Omental fat pad (tissue), 3 donors: ENCODE measurements at regions not wholly inside any gene's neighbourhood (a gene's known extent, or its start where the extent isn't known, plus 50 kb on each side); places are given as distances from the start of the nearest gene placed in this dataset.
"Not testable (repeated sequence)": the region's sequence is repeated elsewhere in the genome, so short reads cannot be mapped to it uniquely, and the experiment has no call there.

Experiments
- ATAC-seq: fragments of 150-250 bp; one replicate; pipeline ENCODE4 v1.9.1; 2016; ENCODE audit warnings: mild to moderate bottlenecking, moderate library complexity; ENCODE audit not compliant: low FRiP score
- DNase-seq: peaks from one replicate; pipeline ENCODE4 v3.0.0-alpha.2; 2019; ENCODE audit warnings: low spot score
- TF ChIP-seq, protein P1 (sequence below), 3 donors: fragments of 450-650 bp; IDR thresholded peaks; one replicate each; pipeline ENCODE4 v1.5.1; 2016 to 2017; ENCODE audit warnings: antibody characterized with exemption in 3 of 3, mild to moderate bottlenecking in 3 of 3, moderate library complexity in 2 of 3

DNA sequence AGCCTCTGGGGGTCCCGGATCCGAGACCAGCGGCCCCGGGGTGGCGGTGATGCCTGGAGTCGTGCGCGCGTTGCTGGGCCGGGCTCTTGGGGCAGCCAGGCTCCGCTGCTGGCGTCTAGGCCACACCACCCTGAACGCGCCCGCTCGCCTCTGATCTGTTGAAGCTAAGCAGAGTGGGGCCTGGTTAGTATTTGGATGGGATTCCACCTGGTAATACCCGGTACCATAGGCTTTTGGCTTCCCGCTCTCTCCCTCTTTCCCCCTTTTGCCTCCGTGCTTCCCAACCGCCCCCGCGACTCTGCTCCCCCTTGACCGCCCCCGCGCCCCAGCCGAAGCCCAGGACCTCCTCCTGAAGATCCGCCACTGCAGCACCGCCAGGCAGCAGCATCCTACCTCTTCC, 1383.5 kb upstream of the DEFB115 start:
- TF ChIP-seq, protein P1, sequence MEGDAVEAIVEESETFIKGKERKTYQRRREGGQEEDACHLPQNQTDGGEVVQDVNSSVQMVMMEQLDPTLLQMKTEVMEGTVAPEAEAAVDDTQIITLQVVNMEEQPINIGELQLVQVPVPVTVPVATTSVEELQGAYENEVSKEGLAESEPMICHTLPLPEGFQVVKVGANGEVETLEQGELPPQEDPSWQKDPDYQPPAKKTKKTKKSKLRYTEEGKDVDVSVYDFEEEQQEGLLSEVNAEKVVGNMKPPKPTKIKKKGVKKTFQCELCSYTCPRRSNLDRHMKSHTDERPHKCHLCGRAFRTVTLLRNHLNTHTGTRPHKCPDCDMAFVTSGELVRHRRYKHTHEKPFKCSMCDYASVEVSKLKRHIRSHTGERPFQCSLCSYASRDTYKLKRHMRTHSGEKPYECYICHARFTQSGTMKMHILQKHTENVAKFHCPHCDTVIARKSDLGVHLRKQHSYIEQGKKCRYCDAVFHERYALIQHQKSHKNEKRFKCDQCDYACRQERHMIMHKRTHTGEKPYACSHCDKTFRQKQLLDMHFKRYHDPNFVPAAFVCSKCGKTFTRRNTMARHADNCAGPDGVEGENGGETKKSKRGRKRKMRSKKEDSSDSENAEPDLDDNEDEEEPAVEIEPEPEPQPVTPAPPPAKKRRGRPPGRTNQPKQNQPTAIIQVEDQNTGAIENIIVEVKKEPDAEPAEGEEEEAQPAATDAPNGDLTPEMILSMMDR (IDR thresholded peaks at IDR 0.05) = no peak
- no peak for DNase-seq
- ATAC-seq = no peak

DNA sequence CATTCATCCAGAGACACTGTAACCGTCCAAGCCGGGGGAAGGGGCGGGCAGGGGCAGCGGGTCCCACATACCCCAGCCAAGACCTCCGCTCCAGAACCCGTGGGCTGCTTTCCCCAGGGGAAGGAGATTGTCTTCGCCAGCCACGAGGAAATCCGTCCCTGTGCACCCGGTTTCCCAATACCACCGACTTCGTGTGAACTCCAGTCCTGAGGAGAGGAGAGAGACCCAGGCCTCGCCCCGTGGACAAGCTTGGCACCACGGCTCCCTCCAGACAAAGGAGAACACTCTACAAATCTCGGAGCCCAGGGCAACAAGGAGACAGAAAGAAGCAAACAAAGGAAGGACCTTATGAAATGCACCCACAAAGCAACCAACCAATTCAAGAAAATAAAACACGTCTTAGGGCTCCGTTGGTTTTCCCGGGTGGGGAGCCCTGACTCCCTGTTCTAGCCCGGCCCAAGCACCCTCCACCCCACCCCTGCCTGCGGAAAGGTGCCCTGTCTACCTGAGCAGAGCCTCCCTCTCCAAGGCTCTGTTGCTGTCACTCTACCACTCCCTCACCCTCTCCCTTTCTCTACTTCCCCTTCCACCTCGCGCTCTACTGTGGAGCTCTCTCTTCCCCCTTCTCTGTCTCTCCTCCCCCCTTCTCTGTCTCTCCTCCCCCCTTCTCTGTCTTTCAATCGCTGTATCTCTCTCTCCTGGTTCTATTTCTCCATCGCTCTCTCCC, 1382.8 kb upstream of the DEFB115 start:
- DNase-seq = no peak
- TF ChIP-seq, protein P1 (IDR thresholded peaks at IDR 0.05) = no peak
- no peak for ATAC-seq

DNA sequence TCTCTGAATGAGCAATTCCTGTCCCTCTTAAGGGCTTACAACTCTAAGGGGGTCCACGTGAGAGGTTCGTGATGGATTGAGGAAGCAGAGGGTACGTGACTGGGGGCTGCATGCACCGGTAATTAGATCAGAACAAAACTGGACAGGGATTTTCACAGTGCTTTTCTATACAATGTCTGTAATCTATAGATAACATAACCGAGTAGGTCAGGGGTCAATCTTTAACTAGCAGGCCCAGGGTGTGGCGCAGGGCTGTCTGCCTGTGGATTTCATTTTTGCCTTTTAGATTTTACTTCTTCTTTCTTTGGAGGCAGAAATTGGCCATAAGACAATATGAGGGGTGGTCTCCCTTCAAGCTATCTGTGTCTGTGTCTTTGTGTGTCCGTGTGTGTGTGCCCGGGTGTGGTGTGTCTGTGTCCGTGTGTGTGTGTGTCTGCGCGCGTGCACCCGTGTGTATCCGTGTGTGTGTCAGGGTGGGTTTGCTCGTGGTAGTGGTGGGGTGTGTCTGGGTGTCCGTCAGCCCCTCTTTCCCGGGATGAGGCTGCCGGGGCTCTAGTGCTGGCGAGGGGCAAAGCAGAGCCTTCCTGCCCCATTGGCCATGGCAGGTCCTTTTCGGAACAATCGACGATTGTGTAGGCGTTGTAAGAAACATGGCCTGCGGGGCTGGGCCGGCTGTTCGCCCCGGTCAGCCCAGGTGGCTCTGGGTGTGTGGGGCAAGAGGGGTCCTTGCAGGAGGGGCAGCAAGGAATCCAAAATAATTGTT, 1382.0 kb upstream of the DEFB115 start:
- not testable (repeated sequence) for DNase-seq

DNA sequence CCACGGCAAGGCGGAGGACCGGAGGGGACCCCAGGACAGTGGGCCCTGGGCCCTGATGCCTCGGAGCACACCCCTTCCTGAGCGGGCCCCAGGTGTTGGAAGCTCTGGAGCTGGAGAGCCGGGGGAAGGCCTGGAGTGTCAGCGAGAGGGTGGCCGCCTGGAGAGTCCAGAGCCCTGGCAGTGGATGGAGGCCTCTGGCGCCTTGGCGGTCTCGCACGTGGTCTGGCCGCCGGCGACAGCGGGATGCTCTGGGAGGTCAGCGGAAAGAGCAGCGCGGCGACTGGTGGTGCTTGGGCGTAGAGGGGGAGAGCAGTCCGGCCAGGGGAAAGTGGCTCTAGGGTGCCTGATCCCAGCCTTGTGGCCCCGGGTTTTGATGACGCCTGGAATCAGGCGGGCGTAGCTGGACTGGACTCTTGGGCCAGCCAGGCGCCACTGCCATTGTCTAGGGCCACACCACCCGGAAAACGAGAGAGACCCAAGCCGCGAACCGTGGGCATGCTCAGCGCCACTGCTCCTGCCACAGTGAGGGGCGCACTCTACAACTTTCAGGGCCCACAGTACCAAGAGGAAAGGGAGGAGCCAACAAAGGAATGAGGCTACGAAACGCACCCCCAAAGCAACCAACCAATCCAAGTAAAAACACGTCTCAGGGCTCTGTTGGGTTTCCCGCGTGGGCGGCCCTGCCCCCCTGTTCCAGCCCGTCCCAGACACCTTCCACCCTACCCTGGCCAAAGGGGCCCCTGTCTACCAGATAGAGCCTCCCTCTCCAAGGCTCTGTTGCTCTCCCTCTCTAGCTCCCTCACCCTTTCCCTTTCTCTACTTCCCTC, 1381.2 kb upstream of the DEFB115 start:
- ATAC-seq, DNase-seq: not testable (repeated sequence)

More for the DNA sequence above, 1382.0 kb upstream of the DEFB115 start:
- ATAC-seq = not testable (repeated sequence)

DNA sequence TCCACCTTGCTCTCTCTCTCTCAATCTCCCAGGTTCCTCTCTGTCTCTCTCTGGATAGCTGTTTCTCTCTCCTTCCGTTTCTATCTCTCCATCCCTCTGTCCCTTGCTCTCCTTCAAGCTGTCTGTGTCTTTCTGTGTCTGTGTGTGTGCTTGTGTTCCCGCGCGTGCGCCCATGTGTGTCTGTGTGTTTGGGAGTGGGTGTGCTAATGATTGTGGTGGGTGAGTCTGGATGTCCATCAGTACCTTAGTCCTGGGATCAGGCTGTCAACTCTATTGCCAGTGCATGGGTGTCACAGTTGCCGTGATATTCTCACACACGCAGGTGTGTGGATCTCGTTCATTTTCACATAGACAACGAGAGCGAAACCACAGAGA, 1380.6 kb upstream of the DEFB115 start:
- DNase-seq = no peak
- TF ChIP-seq, protein P1 (IDR thresholded peaks at IDR 0.05) = no peak
- ATAC-seq = no peak

DNA sequence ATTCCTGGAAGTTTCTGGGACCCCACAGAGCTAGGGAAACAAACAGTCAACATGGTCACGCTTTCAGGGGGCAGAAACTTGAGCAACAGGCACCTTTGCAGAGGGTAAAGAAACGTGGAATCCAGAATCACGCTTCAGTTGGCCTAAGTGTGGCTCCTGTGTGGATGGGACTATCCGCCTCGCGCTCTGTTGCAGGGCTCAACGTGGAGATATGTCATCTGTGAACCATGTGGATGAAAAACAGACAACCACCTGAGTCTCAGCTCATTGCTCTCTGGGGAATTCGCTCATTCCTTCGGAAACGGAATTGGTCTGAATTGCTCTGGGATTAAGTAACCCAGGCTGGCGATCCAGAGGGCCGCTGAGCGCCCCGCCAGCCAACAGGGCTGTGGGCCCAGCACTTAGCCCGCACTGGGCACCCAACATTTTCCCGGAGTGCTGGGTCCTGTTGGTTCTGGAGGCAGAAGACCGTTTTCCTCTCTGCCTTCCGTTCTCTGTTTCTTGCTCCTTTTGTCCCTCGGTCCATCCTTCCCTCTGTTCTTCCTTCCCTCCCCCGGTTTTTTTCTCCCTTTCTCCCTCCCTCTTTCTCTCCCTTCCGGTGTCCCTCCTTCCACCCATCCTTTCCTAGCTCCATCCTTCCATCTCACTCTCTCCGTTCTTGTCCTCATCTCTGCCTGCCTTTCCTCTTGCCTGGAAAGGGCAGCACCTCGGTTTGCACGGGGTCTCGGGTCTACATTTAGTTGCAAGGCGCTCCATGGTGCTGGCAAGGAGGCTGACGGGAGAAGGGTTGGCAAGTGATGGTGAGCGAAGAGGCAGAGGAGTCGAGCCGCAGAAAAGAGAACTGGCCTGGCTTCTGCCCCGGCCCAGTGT, 1379.8 kb upstream of the DEFB115 start:
- not testable (repeated sequence) for ATAC-seq, DNase-seq

DNA sequence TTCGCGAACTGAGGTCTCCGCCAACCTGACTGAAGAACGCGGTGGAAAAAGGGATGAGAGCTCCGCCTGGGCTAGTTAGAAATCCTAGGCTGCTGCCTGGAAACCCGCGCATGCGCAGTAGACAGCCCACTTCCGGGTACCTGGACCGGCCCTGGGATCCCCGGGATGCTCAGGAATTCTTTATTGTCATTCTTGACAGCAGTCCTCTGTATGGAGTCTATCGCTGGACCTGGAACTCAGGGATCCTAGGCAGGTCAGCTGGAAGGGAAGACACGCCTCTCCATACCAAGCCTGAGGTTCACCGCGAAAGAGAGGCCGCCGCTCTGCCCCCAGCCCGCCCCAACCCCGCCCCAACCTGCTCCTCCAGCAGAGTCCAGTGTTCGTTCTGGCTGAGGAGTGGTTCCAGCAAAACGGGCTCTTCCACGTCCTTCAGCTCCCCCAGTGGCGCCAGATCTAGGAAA, 1379.2 kb upstream of the DEFB115 start:
- DNase-seq = no peak

More for the DNA sequence above, 1379.2 kb upstream of the DEFB115 start:
- ATAC-seq = peak; percentile 64
- TF ChIP-seq, protein P1 (IDR thresholded peaks at IDR 0.05) = no peak
